SU-DHL-6 (cell line): ENCODE measurements at regions not wholly inside any gene's neighbourhood (a gene's known extent, or its start where the extent isn't known, plus 50 kb on each side); places are given as distances from the start of the nearest gene placed in this dataset.

Experiments used
- EZH2phosphoT487 ChIP-seq: fragments of 200-600 bp; sonication (generic), shearing (Covaris generic); conservative IDR thresholded peaks from 2 replicates; pipeline ENCODE4 v1.6.1; 2018; ENCODE audit warnings: mild to moderate bottlenecking, antibody characterized with exemption, low read length, moderate library complexity, mixed read lengths
- TF ChIP-seq, protein P1 (sequence below): fragments of 200-600 bp; sonication (generic); IDR thresholded peaks from one replicate; pipeline ENCODE4 v1.5.1; 2017; ENCODE audit warnings: antibody characterized with exemption, mild to moderate bottlenecking, low read length, moderate library complexity; ENCODE audit not compliant: insufficient read depth, poor library complexity, severe bottlenecking

DNA sequence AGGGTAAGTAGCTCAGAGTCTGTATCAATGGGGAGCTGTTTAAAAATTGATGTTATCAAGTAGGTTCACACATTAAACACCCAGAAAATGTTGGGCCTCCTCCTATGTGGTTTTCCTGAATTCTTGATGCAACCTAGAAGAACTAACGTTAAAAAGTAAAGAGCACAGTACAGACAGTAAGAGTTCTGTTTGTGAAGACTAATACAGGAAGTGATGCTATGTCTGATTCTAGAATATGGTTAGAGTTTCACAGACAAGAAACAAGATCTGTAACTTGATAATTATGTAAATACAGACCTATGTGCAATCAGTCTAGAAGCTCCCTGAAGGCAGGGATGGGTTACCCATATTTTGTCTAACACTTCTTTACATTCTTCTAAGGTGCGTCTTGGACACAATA lies 214.9 kb upstream of the BTG1 start:
- TF ChIP-seq, protein P1, sequence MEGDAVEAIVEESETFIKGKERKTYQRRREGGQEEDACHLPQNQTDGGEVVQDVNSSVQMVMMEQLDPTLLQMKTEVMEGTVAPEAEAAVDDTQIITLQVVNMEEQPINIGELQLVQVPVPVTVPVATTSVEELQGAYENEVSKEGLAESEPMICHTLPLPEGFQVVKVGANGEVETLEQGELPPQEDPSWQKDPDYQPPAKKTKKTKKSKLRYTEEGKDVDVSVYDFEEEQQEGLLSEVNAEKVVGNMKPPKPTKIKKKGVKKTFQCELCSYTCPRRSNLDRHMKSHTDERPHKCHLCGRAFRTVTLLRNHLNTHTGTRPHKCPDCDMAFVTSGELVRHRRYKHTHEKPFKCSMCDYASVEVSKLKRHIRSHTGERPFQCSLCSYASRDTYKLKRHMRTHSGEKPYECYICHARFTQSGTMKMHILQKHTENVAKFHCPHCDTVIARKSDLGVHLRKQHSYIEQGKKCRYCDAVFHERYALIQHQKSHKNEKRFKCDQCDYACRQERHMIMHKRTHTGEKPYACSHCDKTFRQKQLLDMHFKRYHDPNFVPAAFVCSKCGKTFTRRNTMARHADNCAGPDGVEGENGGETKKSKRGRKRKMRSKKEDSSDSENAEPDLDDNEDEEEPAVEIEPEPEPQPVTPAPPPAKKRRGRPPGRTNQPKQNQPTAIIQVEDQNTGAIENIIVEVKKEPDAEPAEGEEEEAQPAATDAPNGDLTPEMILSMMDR: no peak
- TF ChIP-seq EZH2phosphoT487: no peak
